HepG2 (cell line): ENCODE measurements at regions not wholly inside any gene's neighbourhood (a gene's known extent, or its start where the extent isn't known, plus 50 kb on each side); places are given as distances from the start of the nearest gene placed in this dataset.

Experiments used
- ATAC-seq: fragments of 200-7000 bp; cut with Tn5 transposase; 3 replicates; pipeline ENCODE4 v1.9.1; 2020; ENCODE audit warnings: mild to moderate bottlenecking, moderate library complexity
- BruUV-seq: library from RNA; stranded (reverse); fragments of 400-500 nt; replicated peaks from 2 replicates; lab custom pipeline; 2021; lab: Mats Ljungman, UMichigan
- CTCF ChIA-PET: fragments of 300-600 bp; formaldehyde crosslinking; extraction: SDS; loops from one replicate; lab custom pipeline; 2021; ENCODE audit warnings: low total read pairs, inconsistent platforms, low intra/inter-chr PET ratio; lab: Yijun Ruan, JAX
- POLR2A ChIA-PET: fragments of 350-600 bp; sonication (Branson Sonifier 250); formaldehyde crosslinking; loops from one replicate; lab custom pipeline; 2020; ENCODE audit warnings: antibody characterized with exemption, inconsistent platforms; lab: Yijun Ruan, JAX
- DNase-seq: peaks from one replicate; pipeline ENCODE4 v3.0.0-alpha.2; 2015; ENCODE audit warnings: low spot score
- FAIRE-seq: peaks from 3 replicates; lab custom pipeline; 2011; peaks lifted over from hg19 to GRCh38; lab: Jason Lieb, UNC
- H2AFZ ChIP-seq: one replicate; pipeline ENCODE4 v1.6.1; 2011; ENCODE audit warnings: low read length, inconsistent platforms
- H3K27ac ChIP-seq: fragments of 300-600 bp; 3 replicates; pipeline ENCODE4 v1.8.0; 2011; ENCODE audit warnings: mixed run types, mild to moderate bottlenecking, mixed read lengths, low read length, inconsistent platforms; ENCODE audit not compliant: insufficient read depth; ENCODE audit errors: extremely low read length
- H3K27me3 ChIP-seq, 2 experiments: fragments of 200-600 bp in 1 of 2; 2 replicates in 1 of 2; 3 replicates in 1 of 2; pipeline versions ENCODE4 v1.6.0 to v1.8.0; 2011; ENCODE audit warnings: low read length in 2 of 2, mild to moderate bottlenecking in 2 of 2, moderate library complexity in 2 of 2, inconsistent platforms in 1 of 2; ENCODE audit not compliant: insufficient read depth in 2 of 2, control insufficient read depth in 1 of 2
- H3K36me3 ChIP-seq, 2 experiments: fragments of 200-600 bp in 1 of 2; replicated peaks in 1 of 2; 2 replicates in 1 of 2; 3 replicates in 1 of 2; pipeline versions ENCODE4 v1.5.1 to v1.8.0; 2011; ENCODE audit warnings: low read length in 2 of 2, inconsistent platforms in 1 of 2; ENCODE audit not compliant: insufficient read depth in 2 of 2, control insufficient read depth in 1 of 2
- H3K4me1 ChIP-seq: 2 replicates; pipeline ENCODE4 v1.5.1; 2012; ENCODE audit warnings: low read length, inconsistent platforms; ENCODE audit not compliant: insufficient read depth
- H3K4me2 ChIP-seq: 2 replicates; pipeline ENCODE4 v1.6.0; 2011; ENCODE audit warnings: low read depth, low read length, inconsistent platforms
- H3K4me3 ChIP-seq, 3 experiments: fragments of 200-600 bp in 1 of 3; sonication (generic), shearing (Covaris generic) in 1 of 3; replicated peaks in 1 of 3; 2 replicates each; pipeline ENCODE4 v1.5.1; 2011 to 2016; ENCODE audit warnings: low read length in 3 of 3, inconsistent platforms in 2 of 3, low read depth in 2 of 3, mild to moderate bottlenecking in 2 of 3, control low read depth in 1 of 3, mixed read lengths in 1 of 3; ENCODE audit not compliant: insufficient read depth in 1 of 3
- H3K79me2 ChIP-seq: one replicate; pipeline ENCODE4 v1.6.1; 2011; ENCODE audit warnings: low read length, inconsistent platforms; ENCODE audit not compliant: insufficient read depth
- H3K9ac ChIP-seq: 2 replicates; pipeline ENCODE4 v1.6.0; 2011; ENCODE audit warnings: mild to moderate bottlenecking, low read depth, low read length, inconsistent platforms; ENCODE audit not compliant: insufficient read depth
- H3K9me3 ChIP-seq: 2 replicates; pipeline ENCODE4 v1.5.1; 2012; ENCODE audit warnings: mild to moderate bottlenecking, low read length
- H4K20me1 ChIP-seq: 2 replicates; pipeline ENCODE4 v1.6.0; 2011; ENCODE audit warnings: inconsistent platforms, mild to moderate bottlenecking, low read length, moderate library complexity; ENCODE audit not compliant: insufficient read depth
- ZFP37 ChIP-seq: sonication (generic); formaldehyde crosslinking; IDR thresholded peaks from 2 replicates; pipeline ENCODE4 v1.4.0; 2020; ENCODE audit warnings: missing genetic modification reagents, borderline replicate concordance
- ZNF382 ChIP-seq: sonication (generic); formaldehyde crosslinking; IDR thresholded peaks from 2 replicates; pipeline ENCODE4 v1.5.0; 2020; ENCODE audit warnings: missing genetic modification reagents, mild to moderate bottlenecking, borderline replicate concordance
- WGBS: methylation state at CpG from one replicate; pipeline ENCODE4 v1.1.6; 2017; ENCODE audit warnings: low lambda C conversion rate; 5-methylcytosine and 5-hydroxymethylcytosine counted together
- in situ Hi-C: cut with HindIII; loops from 2 replicates; pipeline ENCODE4 v1.10.0; 2017; ENCODE audit warnings: low pct_unique_long_range_greater_than_20kb; ENCODE audit not compliant: extremely low pct_ligation_motif_present
- intact Hi-C: fragments of 100-400 bp; cut with micrococcal nuclease; formaldehyde crosslinking; loops from one replicate; pipeline ENCODE4 v1.10.0; 2022; ENCODE audit not compliant: unreplicated experiment
- TF ChIP-seq, protein P1 (sequence below): sonication (generic); formaldehyde crosslinking; IDR thresholded peaks from 2 replicates; pipeline ENCODE4 v1.5.0; 2020; ENCODE audit warnings: mild to moderate bottlenecking, missing genetic modification reagents, borderline replicate concordance

DNA sequence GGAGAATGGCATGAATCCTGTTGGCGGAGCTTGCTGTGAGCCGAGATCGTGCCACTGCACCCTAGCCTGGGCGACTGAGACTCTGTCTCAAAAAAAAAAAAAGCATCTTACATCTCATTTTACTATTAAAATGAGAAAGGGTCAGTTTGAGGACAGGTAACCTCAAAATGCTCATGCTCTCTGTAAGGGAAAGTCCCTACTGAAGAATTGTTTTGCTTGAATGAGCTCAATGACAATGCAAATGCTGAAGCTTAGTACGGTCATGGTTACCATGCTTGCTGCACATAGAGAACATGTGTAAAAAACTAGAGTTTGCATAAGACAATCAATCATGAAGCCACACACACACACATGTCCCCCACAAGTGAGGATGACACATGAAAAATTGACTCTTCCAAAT, 541.8 kb upstream of the AMELY start (continued):
- TF ChIP-seq, protein P1, sequence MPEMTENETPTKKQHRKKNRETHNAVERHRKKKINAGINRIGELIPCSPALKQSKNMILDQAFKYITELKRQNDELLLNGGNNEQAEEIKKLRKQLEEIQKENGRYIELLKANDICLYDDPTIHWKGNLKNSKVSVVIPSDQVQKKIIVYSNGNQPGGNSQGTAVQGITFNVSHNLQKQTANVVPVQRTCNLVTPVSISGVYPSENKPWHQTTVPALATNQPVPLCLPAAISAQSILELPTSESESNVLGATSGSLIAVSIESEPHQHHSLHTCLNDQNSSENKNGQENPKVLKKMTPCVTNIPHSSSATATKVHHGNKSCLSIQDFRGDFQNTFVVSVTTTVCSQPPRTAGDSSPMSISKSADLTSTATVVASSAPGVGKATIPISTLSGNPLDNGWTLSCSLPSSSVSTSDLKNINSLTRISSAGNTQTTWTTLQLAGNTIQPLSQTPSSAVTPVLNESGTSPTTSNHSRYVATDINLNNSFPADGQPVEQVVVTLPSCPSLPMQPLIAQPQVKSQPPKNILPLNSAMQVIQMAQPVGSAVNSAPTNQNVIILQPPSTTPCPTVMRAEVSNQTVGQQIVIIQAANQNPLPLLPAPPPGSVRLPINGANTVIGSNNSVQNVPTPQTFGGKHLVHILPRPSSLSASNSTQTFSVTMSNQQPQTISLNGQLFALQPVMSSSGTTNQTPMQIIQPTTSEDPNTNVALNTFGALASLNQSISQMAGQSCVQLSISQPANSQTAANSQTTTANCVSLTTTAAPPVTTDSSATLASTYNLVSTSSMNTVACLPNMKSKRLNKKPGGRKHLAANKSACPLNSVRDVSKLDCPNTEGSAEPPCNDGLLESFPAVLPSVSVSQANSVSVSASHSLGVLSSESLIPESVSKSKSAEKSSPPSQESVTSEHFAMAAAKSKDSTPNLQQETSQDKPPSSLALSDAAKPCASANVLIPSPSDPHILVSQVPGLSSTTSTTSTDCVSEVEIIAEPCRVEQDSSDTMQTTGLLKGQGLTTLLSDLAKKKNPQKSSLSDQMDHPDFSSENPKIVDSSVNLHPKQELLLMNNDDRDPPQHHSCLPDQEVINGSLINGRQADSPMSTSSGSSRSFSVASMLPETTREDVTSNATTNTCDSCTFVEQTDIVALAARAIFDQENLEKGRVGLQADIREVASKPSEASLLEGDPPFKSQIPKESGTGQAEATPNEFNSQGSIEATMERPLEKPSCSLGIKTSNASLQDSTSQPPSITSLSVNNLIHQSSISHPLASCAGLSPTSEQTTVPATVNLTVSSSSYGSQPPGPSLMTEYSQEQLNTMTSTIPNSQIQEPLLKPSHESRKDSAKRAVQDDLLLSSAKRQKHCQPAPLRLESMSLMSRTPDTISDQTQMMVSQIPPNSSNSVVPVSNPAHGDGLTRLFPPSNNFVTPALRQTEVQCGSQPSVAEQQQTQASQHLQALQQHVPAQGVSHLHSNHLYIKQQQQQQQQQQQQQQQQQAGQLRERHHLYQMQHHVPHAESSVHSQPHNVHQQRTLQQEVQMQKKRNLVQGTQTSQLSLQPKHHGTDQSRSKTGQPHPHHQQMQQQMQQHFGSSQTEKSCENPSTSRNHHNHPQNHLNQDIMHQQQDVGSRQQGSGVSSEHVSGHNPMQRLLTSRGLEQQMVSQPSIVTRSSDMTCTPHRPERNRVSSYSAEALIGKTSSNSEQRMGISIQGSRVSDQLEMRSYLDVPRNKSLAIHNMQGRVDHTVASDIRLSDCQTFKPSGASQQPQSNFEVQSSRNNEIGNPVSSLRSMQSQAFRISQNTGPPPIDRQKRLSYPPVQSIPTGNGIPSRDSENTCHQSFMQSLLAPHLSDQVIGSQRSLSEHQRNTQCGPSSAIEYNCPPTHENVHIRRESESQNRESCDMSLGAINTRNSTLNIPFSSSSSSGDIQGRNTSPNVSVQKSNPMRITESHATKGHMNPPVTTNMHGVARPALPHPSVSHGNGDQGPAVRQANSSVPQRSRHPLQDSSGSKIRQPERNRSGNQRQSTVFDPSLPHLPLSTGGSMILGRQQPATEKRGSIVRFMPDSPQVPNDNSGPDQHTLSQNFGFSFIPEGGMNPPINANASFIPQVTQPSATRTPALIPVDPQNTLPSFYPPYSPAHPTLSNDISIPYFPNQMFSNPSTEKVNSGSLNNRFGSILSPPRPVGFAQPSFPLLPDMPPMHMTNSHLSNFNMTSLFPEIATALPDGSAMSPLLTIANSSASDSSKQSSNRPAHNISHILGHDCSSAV = no peak

DNA sequence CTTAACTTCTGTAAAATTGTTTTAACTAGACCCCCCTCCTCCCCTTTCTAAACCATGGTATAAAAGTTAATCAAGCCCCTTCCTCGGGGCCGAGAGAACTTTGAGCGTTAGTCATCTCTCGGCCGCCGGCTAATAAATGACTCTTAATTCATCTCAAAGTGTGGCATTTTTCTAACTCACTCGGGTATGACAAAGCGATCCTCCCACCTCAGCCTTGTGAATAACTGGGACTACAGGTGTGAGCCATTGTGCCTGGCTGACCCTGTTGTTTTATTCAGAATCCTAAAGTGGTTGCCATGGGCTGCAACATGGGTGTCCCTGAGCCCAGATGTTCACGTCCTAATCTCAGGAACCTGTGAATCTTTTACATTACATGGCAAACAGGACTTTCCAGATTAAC, 540.7 kb upstream of the AMELY start:
- Histone ChIP-seq H3K9ac (no peak overlapping the region), H3K4me1 (no peaks in the 10 kb centered on the region), H3K4me3 (no peak overlapping the region), H3K79me2 (no peaks in the 10 kb centered on the region), H2AFZ (no peak overlapping the region), H3K27ac (no peak overlapping the region), H3K4me2 (no peak overlapping the region), H4K20me1 (no peaks in the 10 kb centered on the region), H3K9me3 (no peaks in the 10 kb centered on the region), H3K36me3 (no peaks in the 10 kb centered on the region), H3K27me3 (no peaks in the 10 kb centered on the region)
- FAIRE-seq (no peak), ATAC-seq (no peak), DNase-seq (no peak)
- WGBS = 48% methylated on average over 9 of the region's 9 CpGs
- ChIA-PET POLR2A (no interaction called here), CTCF (no interaction called here)
- intact Hi-C loops (no loop called here), in situ Hi-C loops (no loop called here)
- no peak for TF ChIP-seq ZNF382 (CRISPR knock-in tag)
- no peak for TF ChIP-seq ZFP37
- no TSS peak for BruUV-seq
